ENCODE measurements at regions not wholly inside any gene's neighbourhood (a gene's known extent, or its start where the extent isn't known, plus 50 kb on each side); places are given as distances from the start of the nearest gene placed in this dataset.
"Not testable (repeated sequence)": the region's sequence is repeated elsewhere in the genome, so short reads cannot be mapped to it uniquely, and the experiment has no call there.

DNA sequence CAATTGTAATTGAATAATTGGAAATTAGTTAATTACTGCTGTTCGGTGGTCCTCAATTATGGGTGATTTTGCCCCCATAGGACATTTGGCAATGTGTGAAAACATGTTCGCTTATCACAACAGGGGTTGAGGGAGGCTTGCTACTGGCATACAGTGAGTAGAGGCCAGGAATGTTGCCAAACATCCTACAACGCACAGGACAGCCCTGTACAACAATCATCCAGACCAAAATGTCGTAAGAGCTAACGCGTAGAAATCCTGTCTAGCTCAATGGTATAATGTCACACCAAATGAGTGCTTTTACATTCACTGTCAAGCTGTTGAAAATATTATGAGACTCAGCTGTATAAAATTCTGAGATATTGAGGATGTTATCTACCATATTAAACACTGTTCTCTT lies 464.4 kb upstream of the TUSC1 start:
- DNase-seq: no peak

DNA sequence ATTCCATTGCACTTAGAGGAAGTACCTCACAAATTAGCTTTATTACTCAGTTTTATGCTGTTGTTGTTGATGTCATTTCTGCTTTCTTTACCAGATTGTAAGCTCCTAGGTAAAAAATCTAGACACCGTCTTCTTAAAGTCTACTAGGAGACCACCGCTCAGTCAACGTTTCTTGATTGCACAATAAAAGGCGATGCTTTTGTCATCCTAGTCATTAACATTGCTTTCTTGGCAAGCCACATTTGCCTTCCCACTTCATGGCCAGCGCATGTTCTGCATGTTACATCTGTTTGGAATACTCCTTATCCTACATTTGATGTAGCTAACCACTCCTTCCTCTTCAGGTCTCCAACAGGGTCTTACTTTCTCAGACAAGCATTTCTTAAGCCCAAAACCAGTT lies 464.0 kb upstream of the TUSC1 start:
- DNase-seq: no peak

DNA sequence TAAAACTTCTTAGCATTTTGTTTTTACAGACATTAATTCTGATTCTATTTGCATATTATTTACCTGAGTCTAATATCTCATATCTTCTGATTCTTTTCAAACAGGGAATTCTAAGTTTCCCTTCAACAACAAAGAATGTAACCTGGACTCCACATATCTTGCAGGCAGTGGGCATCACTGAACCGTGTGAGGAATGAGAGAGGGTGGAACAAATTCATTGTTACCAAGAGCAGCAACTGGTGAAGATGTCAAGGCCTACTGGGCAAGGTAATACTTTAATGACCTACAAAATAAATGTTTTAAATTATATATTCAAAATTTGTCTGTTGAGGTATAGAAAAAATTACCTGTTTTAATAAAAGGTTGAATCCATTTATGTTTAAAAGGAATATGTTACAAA lies 455.3 kb upstream of the TUSC1 start:
- no peak for DNase-seq

DNA sequence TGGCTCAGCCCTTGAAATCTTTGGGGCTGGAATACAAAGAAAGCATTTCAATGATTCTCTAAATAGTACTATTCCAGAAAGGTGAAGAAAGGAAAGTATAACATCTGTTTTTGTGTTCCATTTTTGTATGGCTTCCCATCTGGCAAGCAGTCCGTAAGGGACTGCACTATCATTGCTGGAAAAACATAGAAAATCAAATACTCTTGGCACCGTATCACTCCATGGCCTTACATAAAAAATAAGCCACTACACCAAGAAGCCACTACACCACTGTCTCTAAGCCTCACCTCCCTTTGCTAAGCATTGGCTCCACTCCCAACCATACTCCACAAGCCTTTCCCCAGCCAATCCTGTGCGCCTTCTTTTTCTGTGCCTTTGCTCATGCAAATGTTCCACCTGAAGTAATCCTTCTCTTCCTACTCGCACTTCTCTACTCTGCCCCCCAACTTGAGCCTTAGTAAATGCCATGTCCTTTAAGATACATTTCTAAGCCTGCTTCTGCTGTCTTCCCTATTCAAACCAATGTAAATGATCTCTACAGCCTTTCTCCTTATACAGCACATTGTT lies 454.6 kb upstream of the TUSC1 start:
- no peak for DNase-seq

DNA sequence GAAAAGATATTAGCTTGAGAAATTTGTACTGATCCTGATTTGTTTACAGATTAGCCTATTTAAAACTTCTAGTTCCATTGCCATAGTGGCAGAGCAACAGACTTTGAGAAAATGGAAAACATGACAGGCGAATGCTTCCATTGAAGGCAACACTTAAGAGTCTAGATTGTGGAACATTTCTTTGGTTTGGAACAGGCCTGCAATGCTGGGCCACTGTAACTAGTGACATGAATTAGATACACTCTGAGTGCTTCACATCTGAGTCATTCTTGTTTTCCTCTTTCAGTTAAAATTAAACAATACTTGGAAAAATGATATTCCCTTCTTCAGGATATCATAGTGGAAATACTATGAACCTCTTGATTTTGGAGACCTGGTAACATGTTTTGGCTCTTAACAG lies 453.6 kb upstream of the TUSC1 start:
- DNase-seq: peak; percentile 8

DNA sequence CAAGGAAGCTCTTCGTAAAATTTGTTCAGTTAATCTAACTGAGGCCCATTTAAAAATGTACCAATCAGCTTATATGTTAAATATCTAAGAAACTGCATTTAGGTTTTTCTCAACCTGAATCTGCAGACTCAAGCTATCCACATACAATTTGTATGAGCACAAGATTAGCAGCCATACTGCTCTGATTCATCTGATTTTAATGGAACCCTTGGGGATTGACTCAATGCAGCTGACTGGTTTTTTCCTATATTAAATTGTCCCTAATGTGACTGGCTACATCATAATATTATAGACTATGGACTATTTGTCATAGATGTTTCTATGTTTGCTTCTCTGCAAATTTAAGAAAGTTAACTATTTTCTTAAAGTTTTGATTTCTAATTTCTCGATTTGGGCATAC lies 451.0 kb upstream of the TUSC1 start:
- DNase-seq: no peak

DNA sequence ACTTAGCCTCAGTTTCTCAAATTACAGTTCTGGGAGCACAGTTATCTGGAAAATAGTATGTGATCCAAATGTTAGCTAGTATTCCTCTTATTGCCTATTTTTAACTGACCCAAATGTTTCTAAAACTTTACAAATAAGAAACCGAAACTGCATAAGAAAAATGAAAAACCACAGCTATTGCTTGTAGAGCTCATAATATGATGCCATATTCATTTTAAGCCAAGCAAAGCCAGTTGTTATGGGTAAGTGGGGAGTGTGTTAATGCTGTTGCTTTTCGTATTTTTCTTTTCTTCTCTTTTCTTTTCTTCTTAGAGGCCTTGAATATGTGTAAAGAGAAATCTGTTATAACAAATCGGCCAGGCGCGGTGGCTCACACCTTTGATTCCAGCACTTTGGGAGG lies 447.4 kb upstream of the TUSC1 start:
- no peak for DNase-seq

DNA sequence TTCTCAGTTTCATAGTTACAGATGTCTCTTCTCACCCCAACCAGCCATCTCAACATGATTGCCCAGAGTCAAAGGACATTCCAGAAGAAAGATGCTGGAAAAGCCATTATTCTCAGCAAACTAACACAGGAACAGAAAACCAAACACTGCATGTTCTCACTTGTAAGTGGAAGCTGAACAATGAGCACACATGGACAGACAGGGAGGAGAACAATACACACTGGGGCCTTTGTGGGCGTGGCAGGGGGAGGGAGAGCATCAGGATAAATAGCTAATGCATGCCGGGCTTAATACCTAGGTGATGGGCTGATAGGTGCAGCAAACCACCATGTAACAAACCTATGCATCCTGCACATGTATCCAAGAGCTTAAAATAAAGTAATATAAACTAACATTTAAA lies 437.8 kb upstream of the TUSC1 start:
- not testable (repeated sequence) for DNase-seq

DNA sequence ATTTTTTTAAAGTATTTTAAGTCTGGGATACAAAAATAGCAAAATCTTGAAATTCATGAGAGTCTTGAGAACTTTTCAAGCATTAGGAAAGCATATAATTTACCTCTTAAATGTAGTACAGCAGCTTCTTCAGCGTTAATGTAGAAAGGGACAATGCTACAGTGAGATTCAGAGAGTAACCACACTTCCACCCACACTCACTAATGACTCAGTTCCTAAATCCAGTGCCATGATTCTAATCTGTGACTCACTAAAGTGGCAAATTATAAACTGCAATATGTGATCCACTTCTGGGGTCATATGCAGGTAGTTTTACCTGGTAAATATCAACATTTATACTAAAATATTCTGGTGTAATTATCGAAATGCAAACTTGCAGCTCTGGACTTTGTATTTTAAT lies 434.5 kb upstream of the TUSC1 start:
- DNase-seq: peak; percentile 6

DNA sequence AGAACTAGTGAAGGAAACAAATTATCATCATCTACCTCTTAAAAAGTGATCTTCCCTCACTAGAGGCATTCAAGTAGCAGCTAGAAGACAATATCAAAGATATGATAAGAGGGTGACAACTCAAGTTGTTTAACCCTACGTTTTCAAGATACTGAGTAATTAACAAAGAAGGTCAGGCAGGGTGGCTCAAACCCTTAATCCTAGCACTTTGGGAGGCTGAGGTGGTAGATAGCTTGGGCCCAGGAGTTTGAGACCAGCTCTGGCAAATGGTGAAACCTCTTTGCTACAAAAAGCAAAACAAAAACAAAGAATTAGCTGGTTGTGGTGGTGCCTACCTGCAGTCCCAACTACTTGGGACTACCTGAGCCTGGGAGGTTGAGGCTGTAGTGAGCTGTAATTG lies 408.2 kb upstream of the TUSC1 start:
- no peak for DNase-seq

DNA sequence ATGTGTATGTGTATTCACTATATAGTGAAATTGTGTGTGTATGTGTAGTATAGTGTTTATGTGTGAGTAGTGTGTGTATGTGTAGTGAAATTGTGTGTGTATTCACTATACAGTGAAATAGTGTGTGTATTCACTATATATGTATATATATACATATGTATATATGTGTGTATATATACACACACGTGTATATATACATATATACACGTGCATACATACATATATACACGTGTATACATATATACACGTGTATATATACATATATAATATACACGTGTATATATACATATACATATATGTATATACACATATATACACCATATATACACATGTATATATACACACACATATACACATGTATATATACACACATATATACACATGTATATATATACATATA lies 403.6 kb upstream of the TUSC1 start:
- DNase-seq: no peak

DNA sequence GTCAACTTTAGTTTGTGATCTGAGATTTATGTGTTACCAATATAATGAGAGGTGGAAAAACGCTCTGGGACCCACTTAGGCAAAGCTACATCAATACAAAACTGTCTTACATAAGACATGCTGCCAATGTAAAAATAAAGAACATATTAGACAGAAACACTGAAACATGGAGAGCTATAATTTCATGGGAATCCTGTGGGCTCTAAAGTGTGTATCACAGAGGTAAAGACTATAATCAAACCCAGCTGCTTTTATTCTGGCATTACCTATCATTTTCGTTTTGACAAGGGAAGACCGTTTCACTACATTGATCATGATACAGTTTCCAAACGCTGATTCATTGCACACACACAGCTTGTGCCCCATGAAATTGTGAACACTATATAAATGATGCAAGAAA lies 400.5 kb upstream of the TUSC1 start:
- DNase-seq: no peak

DNA sequence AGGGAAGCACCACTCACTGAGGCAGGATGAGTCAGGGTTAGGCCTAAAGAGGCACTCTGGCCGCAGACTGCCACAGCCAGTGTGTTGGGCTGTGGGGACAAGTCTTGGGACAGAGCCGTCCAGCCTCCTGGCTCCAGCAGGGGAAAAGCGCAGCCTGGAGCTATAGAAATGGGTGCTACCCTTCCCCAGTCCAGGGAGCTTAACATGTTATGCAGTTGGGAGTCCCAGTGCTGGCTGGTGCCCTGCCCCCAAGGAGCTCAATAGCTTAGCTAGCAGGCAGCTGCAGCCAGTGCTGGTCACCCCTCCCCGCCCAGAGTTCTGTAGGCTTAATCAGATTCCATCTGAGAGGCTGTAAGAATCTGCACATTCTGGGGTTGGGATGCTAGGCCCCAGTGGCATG lies 399.6 kb upstream of the TUSC1 start:
- no peak for DNase-seq

DNA sequence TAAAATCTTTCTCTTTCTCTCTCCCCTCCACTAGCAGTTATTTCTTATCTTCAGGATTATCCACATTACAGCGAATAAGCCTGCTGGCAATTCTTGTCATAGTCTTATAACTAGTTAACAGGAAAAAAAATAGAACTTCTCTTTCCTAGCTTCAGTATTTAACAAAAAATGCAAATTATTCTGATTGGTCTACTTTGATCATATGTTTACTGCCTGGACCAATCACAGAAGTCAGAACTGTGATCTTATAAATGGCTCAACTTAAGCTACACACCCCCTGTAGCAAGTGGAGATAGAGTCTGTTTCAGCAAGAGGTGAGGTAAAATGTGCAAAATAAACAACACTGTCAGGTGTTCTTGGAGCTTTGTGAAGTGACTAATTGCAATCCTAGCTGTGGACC lies 389.4 kb upstream of the TUSC1 start:
- DNase-seq: no peak

DNA sequence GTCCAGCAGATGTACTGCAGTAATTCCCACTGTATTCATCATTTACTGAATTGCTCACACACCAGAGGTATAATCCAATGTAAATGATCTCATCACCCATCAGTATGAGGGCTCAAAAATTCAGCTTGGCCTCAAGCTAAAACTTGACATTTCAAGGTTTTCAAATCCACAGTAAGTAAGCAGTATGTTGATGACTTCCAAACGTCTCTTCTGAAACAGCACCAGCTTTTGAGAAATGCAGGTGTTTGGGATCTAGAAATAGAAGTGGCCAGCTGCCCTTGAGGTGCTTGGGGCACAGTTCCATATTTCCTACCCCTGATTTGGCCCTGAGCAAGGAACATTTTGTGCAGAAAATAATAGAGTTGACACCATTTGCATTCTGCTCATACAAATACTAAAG lies 388.0 kb upstream of the TUSC1 start:
- DNase-seq: no peak

DNA sequence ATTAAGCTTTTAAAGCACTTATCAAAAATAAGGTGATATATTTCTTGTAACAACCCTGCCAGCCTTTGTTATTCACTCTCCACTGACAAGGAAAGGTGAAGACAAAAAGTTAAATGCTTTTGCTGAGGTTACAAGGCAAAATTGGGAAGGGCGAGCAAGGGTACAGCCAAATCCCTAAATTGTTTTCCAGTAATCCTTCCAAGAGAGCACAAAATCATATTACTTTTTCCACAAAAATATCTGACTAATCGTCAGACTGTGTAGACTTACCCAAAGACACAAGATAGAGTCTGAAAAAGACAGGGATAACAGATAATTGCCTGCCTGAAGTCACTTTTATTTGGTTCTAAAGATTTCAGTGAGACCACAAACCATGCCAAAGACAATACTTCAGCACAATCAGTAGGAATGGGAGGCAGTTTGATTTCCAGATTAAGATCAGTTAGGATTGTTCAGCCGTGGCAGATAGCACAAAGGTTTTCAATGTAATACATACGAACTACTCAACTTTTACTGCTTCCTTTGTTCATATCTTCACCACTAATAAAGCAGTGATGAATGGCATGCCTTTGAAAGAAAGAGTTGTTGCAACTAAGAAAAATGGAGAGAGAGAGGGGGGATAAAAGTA lies 383.8 kb upstream of the TUSC1 start:
- DNase-seq: no peak

DNA sequence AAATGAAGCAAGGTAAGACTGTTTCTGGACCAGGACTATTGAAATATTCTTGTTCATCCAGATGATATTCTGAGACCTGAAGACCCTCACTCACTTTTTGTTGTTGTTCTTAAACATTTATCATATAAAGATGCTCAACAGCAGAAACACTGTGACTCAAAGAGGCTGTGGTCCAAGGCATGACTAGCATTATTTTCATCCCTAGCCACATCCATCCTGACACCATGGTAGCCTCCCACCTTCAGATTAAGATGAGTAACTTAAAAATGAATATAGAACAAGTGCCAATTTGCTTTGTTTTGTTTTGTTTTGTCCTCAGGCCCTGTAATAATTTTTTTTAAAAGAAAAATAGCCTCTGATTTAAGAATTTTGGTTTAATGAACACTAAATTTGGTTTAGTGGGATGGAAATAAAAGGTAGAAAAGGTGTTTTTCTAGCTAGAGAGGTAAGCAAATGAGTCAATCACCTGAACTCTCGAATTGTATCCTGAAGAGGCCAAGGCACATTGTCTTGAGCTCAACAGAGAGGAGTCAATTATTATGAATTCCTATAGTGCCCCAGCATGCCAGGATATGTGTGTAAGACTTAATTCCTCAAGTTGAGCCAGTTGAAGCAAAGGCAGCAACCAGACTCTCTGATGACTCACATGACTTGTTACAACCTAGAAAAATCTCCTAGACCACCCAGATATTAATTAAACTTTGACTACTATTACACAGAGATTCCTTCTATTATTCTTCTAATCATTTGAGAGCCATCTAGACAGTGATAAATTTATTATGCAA lies 380.1 kb upstream of the TUSC1 start:
- peak; percentile 34 for DNase-seq

DNA sequence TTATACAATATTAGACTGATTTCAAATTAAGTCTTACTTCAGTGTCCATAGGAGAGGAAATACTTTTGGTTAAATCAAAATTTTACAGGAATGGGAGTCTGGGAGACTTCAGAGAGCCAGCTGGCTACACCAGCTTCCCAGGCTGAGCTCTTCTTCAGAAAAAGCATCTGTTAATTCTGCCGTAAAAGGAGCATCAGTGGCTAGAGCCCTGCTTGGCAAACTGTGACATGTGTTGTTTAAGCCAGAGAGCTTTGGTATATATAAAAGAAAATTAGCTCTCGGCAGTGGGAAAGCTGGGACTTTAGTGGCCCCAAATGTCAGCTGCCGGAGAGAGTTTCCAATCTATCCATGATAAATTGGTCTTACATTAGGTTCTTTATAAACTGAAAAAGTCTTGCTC lies 378.8 kb upstream of the TUSC1 start:
- DNase-seq: no peak

DNA sequence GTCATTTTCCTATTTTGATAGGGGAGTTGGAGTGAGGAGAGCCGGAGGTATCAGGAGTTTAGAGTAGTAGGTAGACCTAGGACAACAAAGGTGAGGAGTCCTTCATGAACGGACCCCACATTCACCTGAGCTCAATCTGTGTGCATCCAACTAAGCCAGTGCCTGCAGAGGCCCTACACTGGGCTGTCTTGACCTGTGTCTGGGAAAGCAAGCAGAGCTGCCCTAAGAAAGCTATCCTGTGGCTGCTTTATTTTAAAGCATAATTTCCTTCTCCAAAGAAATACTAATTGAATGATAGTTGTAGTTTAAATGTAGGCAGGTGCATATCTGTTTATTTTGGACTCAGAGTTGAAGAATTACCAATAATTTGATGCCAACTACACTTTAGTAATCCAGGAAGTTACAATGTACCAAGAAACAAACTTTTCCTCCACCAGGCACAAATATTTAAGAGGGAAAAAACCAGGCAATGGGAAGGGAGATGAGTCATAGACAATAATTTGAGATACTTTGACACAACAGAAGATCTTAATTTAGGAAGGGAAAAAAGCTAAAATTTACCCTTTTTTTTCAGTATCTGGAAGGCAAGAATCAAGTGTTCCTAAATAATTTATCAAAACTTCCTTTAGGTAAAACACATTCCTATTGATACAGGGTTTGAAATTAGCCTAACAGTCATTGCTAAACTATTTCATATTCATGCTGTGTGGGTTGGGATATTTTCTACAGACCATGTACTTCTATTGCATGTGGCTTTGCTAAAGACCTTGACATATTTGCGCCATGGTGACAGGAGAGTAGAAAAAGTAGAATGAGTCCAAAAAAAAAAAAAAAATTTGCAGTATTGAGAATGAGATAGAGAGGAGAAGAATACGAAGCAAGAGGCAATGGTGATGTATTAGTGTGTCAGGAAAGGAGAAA lies 376.6 kb upstream of the TUSC1 start:
- DNase-seq: peak; percentile 20

DNA sequence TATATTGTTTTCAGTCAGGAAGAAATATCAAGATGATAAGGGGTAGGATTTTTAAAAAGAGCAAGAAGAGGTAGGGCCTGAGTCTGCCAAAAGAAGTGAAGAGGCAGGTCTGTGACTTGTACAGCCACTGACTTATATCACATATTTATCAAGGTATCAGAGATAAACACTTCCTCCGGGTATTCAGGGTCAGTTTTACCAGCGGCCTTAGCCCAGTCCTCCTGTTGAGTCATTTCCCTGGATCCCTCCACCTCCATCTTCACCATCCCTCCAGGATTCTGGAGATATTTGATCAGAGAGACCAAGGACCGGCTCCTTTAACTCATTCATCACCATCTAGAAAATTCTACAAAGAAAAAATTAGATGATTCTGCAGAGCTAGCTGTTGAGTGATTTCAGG lies 375.7 kb upstream of the TUSC1 start:
- no peak for DNase-seq

DNA sequence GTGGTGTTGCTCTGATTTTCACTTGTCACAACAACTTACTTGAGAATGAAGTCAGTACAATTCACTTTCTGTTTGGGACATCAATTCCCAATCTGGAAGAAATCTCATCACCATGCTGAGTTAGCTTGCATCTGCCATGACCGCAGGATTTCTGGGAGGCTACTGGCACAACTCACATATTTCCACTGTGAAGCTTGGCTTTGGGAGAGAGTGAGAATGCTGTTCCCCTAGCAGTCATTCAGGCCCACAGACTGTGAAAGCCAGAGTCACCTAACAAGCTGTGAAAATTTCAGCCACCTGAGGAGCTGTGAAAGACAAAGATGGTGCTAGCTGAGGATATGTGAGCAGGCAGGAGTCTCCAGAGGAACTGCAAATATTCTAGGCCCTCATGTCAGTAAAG lies 365.2 kb upstream of the TUSC1 start:
- DNase-seq: no peak

DNA sequence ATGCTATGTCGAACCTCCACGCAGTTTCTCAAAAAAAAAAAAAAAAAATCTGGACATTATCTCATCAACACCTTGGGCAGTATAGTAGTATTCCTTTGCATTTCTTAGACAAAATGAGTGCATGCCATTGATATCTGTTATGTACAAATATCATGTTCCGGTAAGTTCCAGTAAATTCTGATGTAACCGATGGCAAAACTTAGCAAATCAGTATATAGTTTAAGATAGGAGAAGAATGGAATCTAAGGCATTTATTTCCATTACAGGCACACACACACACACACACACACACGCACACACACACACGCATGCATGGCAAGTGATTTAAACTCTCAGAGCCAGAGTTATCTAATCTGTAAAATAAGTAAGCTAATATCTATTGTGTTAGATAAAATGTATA lies 356.5 kb upstream of the TUSC1 start:
- DNase-seq: no peak

DNA sequence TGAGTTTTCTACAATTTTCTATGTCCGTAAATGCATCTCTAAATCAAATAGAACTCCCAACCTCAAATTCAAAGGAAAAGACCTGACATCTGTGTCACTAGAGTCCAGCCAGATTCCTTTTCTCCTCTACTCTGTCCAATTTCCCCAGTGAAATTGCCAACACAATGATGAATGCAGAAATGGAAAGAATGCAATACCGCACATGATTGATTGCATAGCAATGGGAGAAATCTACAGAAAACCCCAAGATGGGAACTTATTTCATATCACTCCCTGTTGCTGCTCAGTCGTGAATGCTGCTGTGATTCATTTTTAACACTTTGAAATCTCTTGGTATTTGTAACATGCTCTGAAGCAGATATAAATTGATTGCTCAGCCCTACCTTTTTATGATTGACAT lies 355.1 kb upstream of the TUSC1 start:
- peak; percentile 6 for DNase-seq
